ENCODE measurements at regions not wholly inside any gene's neighbourhood (a gene's known extent, or its start where the extent isn't known, plus 50 kb on each side); places are given as distances from the start of the nearest gene placed in this dataset.
A peak's percentile ranks its signal among the peaks of the same experiment; 100 is the strongest.
"Not testable (repeated sequence)": the region's sequence is repeated elsewhere in the genome, so short reads cannot be mapped to it uniquely, and the experiment has no call there.

DNA sequence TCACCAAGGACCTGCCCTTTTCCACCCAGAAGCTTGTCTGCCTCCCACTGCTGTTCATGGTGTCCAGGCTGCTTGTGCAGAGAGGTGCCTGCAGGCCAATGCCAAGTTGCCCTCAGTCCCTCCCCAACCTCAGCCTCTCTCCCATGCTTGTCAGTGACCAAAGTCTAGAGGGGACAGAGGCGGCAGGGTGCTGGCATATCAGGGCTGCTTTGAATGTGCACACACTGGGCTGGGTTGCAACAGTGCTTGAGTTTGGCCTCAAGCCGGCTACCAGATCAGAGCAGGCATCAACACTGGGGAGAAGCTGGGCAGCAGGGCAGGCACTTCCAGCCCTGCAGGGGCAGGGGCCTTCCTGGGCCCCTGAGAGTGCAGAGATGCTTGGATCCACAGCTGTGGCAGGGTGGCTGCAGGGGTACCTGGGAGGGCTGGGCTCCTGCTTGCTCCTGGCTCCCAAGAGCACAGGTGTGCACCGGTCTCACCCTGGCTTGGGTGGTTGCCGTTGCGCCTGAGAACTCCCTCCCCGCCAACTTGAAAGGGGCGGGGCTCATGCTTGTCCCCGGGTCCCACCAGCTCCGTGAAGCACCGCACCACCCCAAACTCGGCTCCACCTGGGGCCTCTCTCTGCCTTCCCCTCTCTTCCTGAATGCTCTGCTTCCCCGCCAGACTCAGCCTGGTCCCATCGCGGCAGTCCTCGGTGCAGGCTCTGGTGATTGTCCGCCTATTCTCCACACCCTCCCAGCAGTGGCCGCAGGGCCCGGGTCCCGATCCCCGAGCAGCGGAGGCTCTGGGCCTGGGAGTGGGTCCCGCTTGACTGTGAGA lies 1681.9 kb upstream of the ADGRL3 start:
- no peak for DNase-seq

GRCh38 chr4:59525885-59526284 lies 1674.2 kb upstream of the ADGRL3 start:
- no peak for DNase-seq

- DNase-seq, result no peak
Observed at GRCh38 chr4:59535541-59535940, 1664.6 kb upstream of the ADGRL3 start.

GRCh38 chr4:59536428-59536827 lies 1663.7 kb upstream of the ADGRL3 start:
- DNase-seq, result no peak

GRCh38 chr4:59537246-59537886 lies 1662.8 kb upstream of the ADGRL3 start:
- DNase-seq, result no peak

- no peak for DNase-seq
Observed at GRCh38 chr4:59539401-59539800, 1660.7 kb upstream of the ADGRL3 start.

DNA sequence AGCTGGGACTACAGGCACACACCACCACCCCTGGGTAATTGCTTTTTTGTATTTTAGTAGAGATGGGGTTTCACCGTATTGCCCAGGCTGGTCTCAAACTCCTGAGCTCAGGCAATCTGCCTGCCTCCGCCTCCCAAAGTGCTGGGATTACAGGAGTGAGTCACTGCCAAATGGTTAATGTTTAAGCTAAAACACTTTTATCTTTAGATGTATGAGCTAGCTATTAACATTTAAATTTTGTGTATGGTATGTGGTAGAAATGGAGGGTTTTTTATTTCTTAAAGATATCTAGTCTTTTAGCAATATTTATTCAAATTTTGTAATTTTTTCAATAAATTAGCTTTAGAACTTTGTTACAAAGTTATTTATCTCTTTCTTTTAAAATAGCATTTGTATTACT lies 1659.8 kb upstream of the ADGRL3 start:
- DNase-seq, result no peak

- no peak for DNase-seq
Observed at GRCh38 chr4:59553063-59553720, 1646.9 kb upstream of the ADGRL3 start.

DNA sequence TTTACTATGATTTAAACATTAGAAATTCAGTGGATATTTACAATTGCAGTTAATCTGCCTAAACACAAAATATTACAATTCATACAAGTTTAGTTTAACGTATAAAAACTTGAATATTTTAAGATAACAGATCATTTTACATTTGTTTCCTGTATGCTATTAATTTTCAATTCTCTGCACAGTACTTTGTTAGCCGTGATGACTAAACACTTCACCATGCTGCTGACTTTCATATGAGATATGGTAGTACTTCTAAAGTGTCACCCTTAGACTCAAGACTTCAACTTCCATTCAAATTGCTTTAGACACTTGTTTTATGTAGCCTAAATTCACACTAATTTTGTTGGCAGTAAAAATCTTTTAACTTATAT lies 1646.4 kb upstream of the ADGRL3 start:
- no peak for DNase-seq

DNA sequence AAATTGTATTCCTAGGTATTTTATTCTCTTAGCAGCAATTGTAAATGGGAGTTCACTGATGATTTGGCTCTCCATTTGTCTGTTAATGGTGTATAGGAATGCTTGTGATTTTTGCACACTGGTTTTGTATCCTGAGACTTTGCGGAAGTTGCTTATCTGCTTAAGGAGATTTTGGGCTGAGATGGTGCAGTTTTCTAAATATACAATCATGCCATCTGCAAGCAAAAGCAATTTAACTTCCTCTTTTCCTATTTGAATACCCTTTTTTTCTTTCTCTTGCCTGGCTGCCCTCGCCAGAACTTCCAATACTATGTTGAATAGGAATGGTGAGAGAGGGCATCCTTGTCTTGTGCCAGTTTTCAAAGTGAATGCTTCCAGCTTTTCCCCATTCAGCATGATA lies 1643.9 kb upstream of the ADGRL3 start:
- DNase-seq, result not testable (repeated sequence)

DNA sequence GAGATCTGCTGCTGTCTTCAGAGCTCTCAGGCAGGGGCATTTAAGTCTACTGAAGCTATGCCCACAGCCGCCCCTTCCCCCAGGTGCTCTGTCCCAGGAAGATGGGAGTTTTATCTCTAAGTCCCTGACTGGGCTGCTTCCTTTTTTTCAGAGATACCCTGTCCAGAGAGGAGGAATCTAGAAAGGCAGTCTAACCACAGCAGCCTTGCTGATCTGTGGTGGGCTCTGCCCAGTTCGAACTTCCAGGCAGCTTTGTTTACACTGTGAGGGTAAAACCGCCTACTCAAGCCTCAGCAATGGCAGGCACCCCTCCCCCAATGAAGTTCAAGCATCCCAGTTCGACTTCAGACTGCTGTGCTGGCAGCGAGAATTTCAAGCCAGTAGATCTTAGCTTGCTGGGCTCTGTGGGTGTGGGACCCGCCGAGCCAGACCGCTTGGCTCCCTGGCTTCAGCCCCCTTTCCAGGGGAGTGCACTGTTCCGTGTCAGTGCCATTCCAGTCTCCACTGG lies 1639.9 kb upstream of the ADGRL3 start:
- DNase-seq, result not testable (repeated sequence)

GRCh38 chr4:59565836-59566235 lies 1634.3 kb upstream of the ADGRL3 start:
- DNase-seq, result no peak

DNA sequence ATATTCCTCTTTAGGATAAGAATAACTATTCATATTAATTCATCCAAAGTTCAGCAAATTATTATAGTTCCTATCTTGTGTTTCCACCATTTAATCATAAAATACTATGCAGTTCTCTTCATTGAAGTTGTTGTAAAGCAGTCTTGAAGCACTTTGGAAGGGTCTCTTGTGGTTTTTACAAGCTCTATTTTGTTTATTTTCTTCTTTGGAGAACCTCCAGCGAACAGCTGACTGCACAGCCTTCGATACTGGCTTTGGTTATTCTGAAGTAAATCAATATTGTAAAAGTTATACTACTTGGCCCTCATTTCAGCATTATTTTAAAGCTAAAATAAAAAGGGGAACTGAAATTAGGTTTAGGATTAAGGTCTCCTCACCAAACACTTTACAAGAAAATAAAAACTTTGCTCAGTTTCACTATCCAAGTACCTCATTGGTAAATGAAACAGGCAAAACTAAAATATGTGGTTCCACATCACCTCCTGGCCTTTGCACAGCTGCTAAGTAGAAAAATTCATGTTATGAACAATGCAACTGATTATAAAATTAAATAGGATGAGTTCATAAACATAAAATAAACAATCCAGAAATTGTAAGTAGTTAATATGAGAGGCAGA lies 1629.2 kb upstream of the ADGRL3 start:
- no peak for DNase-seq

DNA sequence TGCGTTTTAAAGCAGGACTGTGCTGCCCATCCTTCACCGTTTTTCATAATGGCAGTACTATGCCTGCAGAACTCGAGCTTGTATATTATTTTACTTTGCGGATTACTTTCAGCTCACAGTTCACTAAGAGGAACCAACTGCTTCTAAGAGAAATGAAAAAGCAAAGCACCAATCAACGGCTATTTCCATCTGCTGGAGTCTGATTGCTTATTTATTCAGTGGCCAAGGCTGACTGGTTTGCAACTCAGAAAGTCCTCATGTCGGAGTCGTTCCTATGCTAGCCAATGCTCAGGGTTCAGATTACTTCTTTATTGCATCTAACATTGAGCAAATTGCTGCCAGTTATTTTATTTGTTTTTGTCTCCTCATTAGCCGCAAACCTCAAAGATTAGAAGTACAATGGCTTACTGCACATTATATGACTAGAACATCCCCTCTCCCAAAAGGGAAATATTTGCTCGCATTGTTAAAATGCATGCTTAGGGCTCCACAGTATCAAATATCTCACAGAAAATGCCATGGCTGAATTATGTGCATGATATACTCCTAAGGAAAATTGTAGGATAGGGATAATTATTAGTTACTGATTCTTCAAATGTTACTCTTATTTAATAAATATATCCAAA lies 1628.2 kb upstream of the ADGRL3 start:
- peak; percentile 59 for DNase-seq

DNA sequence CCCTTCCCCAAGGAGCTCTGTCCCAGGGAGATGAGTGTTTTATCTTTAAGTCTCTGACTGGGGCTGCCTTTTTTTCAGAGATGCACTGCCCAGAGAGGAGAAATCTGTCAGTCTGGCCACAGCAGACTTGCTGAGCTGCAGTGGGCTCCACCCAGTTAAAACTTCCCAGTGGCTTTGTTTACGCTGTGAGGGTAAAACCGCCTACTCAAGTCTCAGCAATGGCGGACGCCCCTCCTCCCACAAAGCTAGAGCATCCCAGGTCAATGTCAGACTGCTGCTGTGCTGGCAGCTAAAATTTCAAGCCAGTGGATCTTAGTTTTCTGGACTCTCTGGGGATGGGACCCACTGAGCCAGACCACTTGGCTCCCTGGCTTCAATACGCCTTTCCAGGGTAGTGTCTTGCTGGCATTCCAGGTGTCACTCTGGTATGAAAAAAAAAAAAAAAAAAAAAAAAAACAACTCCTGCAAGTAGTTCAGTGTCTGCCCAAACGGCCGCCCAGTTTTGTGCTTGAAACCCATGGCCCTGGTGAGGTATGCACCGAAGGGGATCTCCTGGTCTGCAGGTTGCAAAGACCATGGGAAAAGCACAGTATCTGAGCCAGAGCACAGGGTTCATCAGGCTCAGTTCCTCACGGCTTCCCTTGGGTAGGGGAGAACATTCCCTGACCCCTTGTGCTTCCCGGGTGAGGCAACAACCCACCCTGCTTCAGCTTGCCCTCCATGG lies 1616.1 kb upstream of the ADGRL3 start:
- no peak for DNase-seq

DNA sequence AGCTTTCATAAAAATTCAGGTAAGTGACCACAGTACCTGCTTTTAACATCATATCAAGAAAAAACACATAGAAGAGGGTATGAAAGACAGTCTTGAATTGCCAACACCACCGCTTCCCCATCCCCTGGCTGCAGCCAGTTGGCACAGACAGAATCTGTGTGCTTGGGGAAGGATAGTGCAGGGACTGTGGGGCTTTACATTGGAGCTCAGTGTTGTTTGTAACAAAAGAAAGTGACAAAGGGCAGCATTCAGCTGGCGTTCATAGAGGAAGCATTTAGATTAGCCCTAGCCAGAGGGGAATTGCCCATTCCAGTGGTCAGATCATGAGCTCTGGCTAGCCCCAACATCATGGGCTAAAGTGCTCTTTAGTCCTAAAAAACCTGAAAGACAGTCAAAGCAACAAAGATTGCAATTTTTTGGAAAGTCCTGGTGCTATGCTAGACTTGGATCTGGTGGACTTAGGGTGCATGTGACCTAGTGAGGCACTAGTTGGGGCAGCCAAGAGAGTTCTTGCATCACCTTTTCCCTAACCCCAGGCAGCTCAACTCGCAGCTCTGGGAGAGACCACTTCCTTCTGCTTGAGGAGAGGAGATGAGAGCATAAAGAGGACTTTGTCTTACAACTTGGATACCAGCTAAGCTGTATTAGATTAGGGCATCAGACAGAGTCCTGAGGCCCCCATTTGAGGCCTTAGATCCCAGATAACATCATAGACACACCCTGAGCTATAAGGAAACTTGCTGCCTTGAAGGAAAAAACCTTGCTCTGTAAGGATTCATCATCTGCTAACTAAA lies 1602.4 kb upstream of the ADGRL3 start:
- no peak for DNase-seq

GRCh38 chr4:59598330-59598618 lies 1601.9 kb upstream of the ADGRL3 start:
- DNase-seq, result no peak

- no peak for DNase-seq
Observed at GRCh38 chr4:59608466-59608865, 1591.7 kb upstream of the ADGRL3 start.

DNA sequence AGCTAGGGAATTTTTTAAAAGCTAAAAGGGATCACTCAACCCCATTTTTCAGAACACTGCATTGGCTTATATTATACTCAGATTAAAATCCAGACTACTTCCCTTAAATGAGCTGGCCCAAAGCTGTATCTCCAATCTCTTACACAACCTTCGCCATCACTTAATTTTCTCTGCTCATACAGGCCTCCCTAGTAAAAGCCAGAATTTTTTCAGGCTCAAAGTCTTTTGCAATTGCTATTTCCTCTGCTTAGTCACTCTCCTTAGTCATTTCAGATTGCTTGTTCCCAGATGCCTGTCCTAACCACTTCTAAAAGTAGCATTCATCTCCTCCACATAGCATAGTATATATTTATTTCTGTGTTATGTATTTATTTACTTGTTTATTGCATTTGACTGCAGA lies 1587.9 kb upstream of the ADGRL3 start:
- no peak for DNase-seq

DNA sequence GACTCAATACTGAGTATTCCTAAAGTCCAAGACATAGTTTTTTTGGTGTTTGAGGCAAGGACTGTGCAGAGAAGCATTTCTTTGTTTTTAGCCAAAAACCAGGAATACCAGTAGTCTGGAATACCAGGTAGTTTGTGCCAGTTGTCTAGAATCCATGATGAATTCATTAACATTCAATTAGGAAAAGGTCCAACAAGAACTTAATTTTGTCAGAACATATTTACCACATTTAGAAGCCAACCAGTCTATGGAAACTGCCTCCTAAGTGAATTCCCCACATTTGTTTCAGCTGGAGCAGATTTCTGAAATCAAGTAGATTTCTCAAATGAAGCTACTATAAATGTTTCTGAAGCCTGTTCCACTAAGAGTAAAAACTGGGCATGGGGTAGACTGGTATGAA lies 1584.8 kb upstream of the ADGRL3 start:
- no peak for DNase-seq

DNA sequence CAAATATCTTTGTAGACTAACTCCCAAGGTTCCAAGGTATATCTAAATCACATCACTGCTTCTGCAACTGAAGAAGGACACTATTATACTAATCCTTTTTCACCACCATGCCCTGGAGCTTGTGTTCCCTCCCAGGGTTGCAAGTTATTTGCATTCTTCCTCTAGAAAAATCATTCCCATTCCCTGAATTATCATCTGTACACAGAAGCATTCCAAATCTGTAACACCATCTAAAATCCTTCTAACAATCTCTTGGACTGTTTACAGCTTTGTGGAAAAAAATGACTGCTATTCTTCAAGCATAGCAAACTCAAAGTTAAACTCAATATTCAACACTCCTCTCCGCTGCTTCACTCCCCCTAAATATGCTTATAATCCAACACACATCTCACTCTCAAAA lies 1570.8 kb upstream of the ADGRL3 start:
- no peak for DNase-seq

DNA sequence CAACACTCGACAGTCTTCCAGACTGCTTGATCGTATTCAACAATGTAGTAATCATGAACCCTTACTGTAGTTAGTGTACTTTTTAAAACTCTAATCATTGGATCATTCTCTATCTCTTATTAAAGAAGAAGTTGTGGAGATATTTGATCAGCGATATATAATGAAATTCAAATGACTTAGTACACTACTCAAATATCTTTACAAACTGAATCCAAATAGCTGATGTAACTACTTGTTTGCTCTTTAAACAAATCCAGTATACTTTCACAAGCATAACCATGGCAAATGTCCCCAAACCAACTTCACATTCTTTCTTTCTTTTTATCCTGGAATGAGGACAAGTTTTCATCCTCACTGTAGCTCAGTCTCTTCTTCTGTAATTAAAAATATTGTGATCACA lies 1569.9 kb upstream of the ADGRL3 start:
- no peak for DNase-seq

Measured in DMS153 (cell line).